AG10803 (cell line): ENCODE measurements at regions not wholly inside any gene's neighbourhood (a gene's known extent, or its start where the extent isn't known, plus 50 kb on each side); places are given as distances from the start of the nearest gene placed in this dataset.

Source experiments
- DNase-seq: peaks from one replicate; pipeline ENCODE4 v3.0.0; 2010; ENCODE audit warnings: low read depth
- H3K4me3 ChIP-seq: 2 replicates; pipeline ENCODE4 v1.5.1; 2011; ENCODE audit warnings: mild to moderate bottlenecking, low read length, control low read depth
- TF ChIP-seq, protein P1 (sequence below): conservative IDR thresholded peaks from 2 replicates; pipeline ENCODE4 v1.5.1; 2011; ENCODE audit warnings: mild to moderate bottlenecking, low read length, control low read depth, inconsistent platforms

DNA sequence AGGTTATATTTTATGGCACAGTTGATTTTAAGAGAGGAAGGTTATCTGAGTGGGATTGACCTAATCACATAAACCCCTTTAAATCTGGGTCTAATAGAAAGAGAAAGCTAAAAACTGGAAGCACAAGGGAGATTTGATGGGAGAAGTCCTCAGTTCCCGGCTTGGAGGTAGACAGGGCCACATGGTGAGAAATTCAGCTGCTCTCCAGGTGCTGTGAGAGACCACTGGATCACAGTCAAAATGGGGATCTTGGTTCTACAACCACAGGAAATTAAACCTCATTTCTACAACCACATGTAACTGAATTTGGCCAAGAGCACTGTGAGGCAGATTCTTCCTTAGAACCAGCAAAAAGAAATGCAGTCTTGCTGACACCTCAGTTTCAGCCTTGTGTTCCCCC, 2352.7 kb downstream of the MAT2B start:
- no peak overlapping the region for H3K4me3 ChIP-seq
- TF ChIP-seq, protein P1, sequence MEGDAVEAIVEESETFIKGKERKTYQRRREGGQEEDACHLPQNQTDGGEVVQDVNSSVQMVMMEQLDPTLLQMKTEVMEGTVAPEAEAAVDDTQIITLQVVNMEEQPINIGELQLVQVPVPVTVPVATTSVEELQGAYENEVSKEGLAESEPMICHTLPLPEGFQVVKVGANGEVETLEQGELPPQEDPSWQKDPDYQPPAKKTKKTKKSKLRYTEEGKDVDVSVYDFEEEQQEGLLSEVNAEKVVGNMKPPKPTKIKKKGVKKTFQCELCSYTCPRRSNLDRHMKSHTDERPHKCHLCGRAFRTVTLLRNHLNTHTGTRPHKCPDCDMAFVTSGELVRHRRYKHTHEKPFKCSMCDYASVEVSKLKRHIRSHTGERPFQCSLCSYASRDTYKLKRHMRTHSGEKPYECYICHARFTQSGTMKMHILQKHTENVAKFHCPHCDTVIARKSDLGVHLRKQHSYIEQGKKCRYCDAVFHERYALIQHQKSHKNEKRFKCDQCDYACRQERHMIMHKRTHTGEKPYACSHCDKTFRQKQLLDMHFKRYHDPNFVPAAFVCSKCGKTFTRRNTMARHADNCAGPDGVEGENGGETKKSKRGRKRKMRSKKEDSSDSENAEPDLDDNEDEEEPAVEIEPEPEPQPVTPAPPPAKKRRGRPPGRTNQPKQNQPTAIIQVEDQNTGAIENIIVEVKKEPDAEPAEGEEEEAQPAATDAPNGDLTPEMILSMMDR, result no peak
- no peak for DNase-seq

DNA sequence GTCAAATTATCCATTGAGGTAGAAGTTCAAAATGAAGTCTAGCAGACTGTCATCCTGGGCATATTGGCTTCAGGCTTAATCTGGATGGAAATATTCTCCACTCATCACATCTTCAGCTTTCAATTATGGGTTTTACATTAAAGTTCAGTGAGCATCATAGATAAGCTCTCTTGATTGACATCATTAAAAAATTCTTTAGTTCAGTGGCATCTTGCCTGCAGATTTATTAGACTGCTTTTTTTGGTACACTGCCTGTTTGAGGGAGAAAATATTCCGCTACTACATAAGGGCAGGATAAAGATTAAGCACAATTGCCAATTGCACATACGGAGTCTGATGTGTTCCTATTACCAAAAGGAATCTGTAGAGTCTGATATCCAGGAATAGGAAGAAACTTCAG, 2353.8 kb downstream of the MAT2B start:
- TF ChIP-seq, protein P1, result no peak
- no peak overlapping the region for H3K4me3 ChIP-seq
- no peak for DNase-seq

DNA sequence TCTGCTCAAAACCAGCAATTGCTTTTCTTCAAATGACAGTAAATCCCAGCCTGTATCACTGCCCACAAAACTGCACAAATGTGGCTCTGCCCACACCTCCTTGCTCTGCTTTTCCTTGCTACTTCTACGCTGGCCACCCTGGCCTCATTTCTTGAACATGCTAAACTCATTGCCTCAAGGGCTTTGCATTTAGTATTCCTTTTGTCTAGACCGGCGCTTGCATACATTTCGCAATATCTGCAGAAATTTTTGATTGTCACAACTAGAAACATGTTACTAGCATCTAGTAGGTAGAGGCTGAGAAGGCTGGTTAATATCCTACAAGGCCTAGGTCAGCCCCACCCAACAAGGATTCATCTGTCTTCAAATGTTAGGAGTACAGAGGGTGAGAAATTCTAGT, 2357.8 kb downstream of the MAT2B start:
- no peak overlapping the region for H3K4me3 ChIP-seq
- TF ChIP-seq, protein P1, result no peak
- no peak for DNase-seq

DNA sequence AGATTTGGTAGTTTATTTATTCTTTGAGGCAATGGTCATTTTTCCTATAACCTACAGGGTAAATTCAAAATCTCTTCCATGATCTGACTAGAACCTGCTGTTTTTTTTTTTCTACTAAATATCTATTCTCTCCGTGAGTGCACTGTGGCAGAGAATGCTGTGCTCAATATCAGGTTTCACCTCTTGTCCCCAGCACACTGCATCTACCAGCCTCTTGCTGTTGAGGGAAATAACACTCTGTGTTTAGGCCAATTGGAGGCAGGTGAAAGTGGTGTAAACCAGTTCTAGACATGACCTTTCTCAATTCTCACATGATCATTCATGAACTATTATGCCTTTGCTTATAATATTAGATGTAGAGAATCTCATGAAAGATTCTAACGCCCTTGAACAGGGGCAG, 2365.9 kb downstream of the MAT2B start:
- H3K4me3 ChIP-seq, result no peak overlapping the region
- TF ChIP-seq, protein P1, result no peak
- no peak for DNase-seq

DNA sequence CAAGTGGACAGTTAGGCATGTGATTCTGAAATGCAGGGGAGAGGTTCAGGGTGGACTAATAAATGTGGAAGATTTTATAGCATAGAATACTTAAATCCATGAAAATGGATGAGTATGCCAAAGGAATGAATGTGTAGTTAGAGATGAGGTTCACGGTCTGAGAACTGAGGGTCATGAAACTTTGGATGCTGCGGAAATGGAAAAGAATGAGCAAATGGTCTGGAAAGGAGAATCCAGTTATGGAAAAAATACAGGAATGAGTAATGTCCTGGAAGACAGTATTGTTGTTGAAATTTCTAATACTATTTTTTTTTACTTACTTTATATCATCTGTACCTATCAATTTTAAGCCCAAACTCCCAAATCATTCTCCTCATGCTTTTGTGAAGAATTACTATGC, 2369.4 kb downstream of the MAT2B start:
- no peak overlapping the region for H3K4me3 ChIP-seq
- TF ChIP-seq, protein P1, result no peak
- DNase-seq, result no peak

DNA sequence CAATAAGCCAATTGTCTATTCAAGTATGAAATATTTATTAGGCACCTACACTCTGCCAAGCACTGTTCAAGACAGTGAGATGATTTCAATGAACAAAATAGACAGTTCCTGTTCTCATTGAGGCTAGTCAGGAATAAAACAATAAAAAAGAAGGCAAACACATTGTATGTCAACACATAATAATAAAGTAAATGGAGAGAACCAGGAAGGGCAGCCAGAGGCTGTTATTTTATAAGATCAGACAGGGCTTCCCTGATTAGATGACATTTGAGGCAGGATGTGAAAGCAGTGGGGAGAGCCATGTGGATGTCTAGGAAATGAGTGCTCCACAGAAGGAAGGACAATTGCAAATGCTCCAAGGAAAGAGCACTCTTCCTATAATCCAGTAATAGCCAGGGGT, 2371.1 kb downstream of the MAT2B start:
- TF ChIP-seq, protein P1, result no peak
- no peak for DNase-seq
- H3K4me3 ChIP-seq, result no peak overlapping the region

DNA sequence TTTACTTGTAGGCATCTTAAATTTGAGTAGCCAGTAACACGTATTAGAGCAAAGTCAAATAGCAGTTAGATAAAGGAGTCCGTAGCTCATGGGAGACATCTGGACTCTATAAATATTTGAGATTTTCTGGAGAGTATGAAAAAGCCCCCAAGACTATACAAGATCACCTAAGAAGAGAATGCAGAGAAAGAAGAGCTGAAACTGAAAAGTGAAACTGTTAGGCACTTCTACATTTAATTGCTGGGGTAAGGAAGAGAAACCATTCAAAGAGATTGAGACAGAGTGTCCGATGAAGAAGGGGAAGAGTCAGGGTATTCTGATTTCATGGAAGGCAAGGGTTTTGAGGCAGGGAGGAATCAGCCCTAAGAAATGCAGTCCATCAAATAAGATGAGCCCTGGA, 2372.1 kb downstream of the MAT2B start:
- TF ChIP-seq, protein P1, result no peak
- DNase-seq, result no peak
- H3K4me3 ChIP-seq, result no peak overlapping the region
